Lung (tissue), 11 donors: ENCODE measurements at regions not wholly inside any gene's neighbourhood (a gene's known extent, or its start where the extent isn't known, plus 50 kb on each side); places are given as distances from the start of the nearest gene placed in this dataset.

Source experiments
- ATAC-seq: fragments of 200-7000 bp; cut with Tn5 transposase; one replicate; pipeline ENCODE4 v1.9.1; 2020; ENCODE audit warnings: moderate number of reproducible peaks; ENCODE audit not compliant: insufficient read depth, low FRiP score
- DNase-seq, 3 donors: peaks; one replicate each; pipeline ENCODE4 v3.0.0-alpha.2; 2013 to 2017
- H3K27ac ChIP-seq, 2 donors: one replicate each; pipeline ENCODE4 v1.5.1; 2013; ENCODE audit warnings: mild to moderate bottlenecking in 2 of 2, moderate library complexity in 2 of 2, control low read depth in 1 of 2, inconsistent platforms in 1 of 2, low read depth in 1 of 2, low read length in 1 of 2
- H3K27me3 ChIP-seq, 3 donors: one replicate each; pipeline ENCODE4 v1.5.1; 2013; ENCODE audit warnings: low read length in 2 of 3; ENCODE audit not compliant: control insufficient read depth in 3 of 3, insufficient read depth in 3 of 3
- H3K36me3 ChIP-seq, 4 donors: one replicate each; pipeline ENCODE4 v1.5.1; 2013; ENCODE audit warnings: low read length in 4 of 4, mild to moderate bottlenecking in 1 of 4, moderate library complexity in 1 of 4; ENCODE audit not compliant: control insufficient read depth in 4 of 4, insufficient read depth in 4 of 4
- H3K4me1 ChIP-seq, 5 donors: one replicate each; pipeline ENCODE4 v1.5.1; 2013; ENCODE audit warnings: low read length in 5 of 5, mild to moderate bottlenecking in 2 of 5, moderate library complexity in 1 of 5; ENCODE audit not compliant: control insufficient read depth in 5 of 5, insufficient read depth in 5 of 5
- H3K4me3 ChIP-seq: one replicate; pipeline ENCODE4 v1.5.1; 2013; ENCODE audit warnings: mild to moderate bottlenecking, control low read depth, moderate library complexity
- H3K9ac ChIP-seq, 2 donors: one replicate each; pipeline ENCODE4 v1.5.1; 2013; ENCODE audit warnings: low read length in 2 of 2, control low read depth in 1 of 2; ENCODE audit not compliant: insufficient read depth in 1 of 2
- H3K9me3 ChIP-seq, 4 donors: one replicate each; pipeline ENCODE4 v1.5.1; 2013; ENCODE audit warnings: low read length in 3 of 4, mild to moderate bottlenecking in 1 of 4, moderate library complexity in 1 of 4; ENCODE audit not compliant: control insufficient read depth in 4 of 4, insufficient read depth in 3 of 4
- CTCF ChIP-seq: IDR thresholded peaks from 2 replicates; pipeline ENCODE4 v1.5.1; 2012; ENCODE audit warnings: mild to moderate bottlenecking; ENCODE audit errors: control extremely low read depth, extremely low read depth
- WGBS, 2 donors: extraction: QIAGEN DNeasy Blood & Tissue Kit; methylation state at CpG; one replicate each; pipeline ENCODE4 v1.1.7; 2013; 5-methylcytosine and 5-hydroxymethylcytosine counted together
- donor health status: control.
- donor health status: control.
- donor health status: Bipolar disorder and iron deficiency.
- donor health status: healthy.
- donor health status: DM: yes; HTN: yes; CAD: no.

- Histone ChIP-seq H3K4me1 (peaks cover 0 to 2% (median 0%) of the 10 kb centered on the region in 5 donors), H3K4me3 (no peak overlapping the region), H3K27ac (no peak overlapping the region), H3K9me3 (no peaks in the 10 kb centered on the region), H3K36me3 (no peaks in the 10 kb centered on the region), H3K27me3 (no peaks in the 10 kb centered on the region), H3K9ac (no peak overlapping the region)
- 61 to 84% methylated on average over 1 of the region's 1 CpG for WGBS, 2 donors
- peak; percentile 23 for ATAC-seq
- peak in 1 of 3 donors; percentile 56 for DNase-seq
- no peak for TF ChIP-seq CTCF
Measured at GRCh38 chr2:195586062-195586714, 70.8 kb upstream of the SLC39A10 start.

- ATAC-seq, result no peak
- WGBS, 2 donors, result 93 to 98% methylated on average over 1 of the region's 1 CpG
- no peaks in the 10 kb centered on the region for H3K9me3 ChIP-seq
- no peak for DNase-seq
- no peaks in the 10 kb centered on the region for H3K36me3 ChIP-seq
- peaks cover 0 to 2% (median 0%) of the 10 kb centered on the region in 5 donors for H3K4me1 ChIP-seq
- no peak overlapping the region for H3K9ac ChIP-seq
- no peak overlapping the region for H3K27ac ChIP-seq
- no peak overlapping the region for H3K4me3 ChIP-seq
- H3K27me3 ChIP-seq, result no peaks in the 10 kb centered on the region
- TF ChIP-seq CTCF, result no peak
Measured at GRCh38 chr2:195582188-195582587, 74.8 kb upstream of the SLC39A10 start.

- no peak overlapping the region for H3K4me3 ChIP-seq
- no peak for ATAC-seq
- peaks cover 0 to 2% (median 0%) of the 10 kb centered on the region in 5 donors for H3K4me1 ChIP-seq
- DNase-seq, result no peak
- H3K9ac ChIP-seq, result no peak overlapping the region
- H3K9me3 ChIP-seq, result no peaks in the 10 kb centered on the region
- no peaks in the 10 kb centered on the region for H3K36me3 ChIP-seq
- H3K27me3 ChIP-seq, result no peaks in the 10 kb centered on the region
- TF ChIP-seq CTCF, result no peak
- H3K27ac ChIP-seq, result no peak overlapping the region
- WGBS, 2 donors, result 16 to 34% methylated on average over 2 of the region's 2 CpGs
Measured at GRCh38 chr2:195579776-195580555, 77.1 kb upstream of the SLC39A10 start.
